H1 (cell line): ENCODE measurements at regions not wholly inside any gene's neighbourhood (a gene's known extent, or its start where the extent isn't known, plus 50 kb on each side); places are given as distances from the start of the nearest gene placed in this dataset.

Experiments used
- CHD2 ChIP-seq: IDR thresholded peaks from 2 replicates; pipeline ENCODE4 v1.6.1; 2012; ENCODE audit warnings: low read length, improper control_type of control experiment
- NRF1 ChIP-seq: IDR thresholded peaks from 2 replicates; pipeline ENCODE4 v1.6.1; 2011; ENCODE audit warnings: mild to moderate bottlenecking, low read depth, low read length, improper control_type of control experiment
- POLR2A ChIP-seq, 2 experiments: IDR thresholded peaks; 1 replicate in 1 of 2; 2 replicates in 1 of 2; pipeline ENCODE4 v1.6.1; 2011; ENCODE audit warnings: low read depth in 2 of 2, low read length in 2 of 2, mild to moderate bottlenecking in 2 of 2; ENCODE audit errors: control extremely low read depth in 1 of 2
- TF ChIP-seq, protein P1 (sequence below): IDR thresholded peaks from 2 replicates; pipeline ENCODE4 v1.6.1; 2012; ENCODE audit warnings: inconsistent platforms

DNA sequence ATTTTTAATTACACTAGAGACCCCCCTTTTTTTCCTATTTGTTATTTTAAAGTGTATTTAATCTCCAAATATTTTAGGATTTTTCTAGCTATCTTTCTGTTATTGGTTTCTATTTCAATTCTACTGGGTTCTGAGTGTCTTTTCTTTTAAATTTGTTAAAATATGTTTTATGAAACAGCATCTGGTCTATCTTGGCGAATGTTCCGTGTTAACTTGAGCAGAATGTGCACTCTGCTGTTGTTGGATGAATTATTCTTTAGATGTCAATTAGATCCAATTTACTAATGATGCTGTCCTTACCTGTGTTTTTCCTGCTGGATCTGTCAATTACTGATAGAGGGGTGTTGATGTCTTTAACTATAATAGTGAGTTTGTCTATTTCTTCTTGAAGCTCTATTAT, 462.0 kb upstream of the CNTN3 start (continued):
- no peak for TF ChIP-seq POLR2A (IDR thresholded peaks at IDR 0.05; ENCODE audit: control extremely low read depth in 1 of 2, low read depth in 2 of 2, low read length in 2 of 2)
- TF ChIP-seq, protein P1, sequence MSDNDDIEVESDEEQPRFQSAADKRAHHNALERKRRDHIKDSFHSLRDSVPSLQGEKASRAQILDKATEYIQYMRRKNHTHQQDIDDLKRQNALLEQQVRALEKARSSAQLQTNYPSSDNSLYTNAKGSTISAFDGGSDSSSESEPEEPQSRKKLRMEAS, result no peak
- no peak for TF ChIP-seq CHD2
- TF ChIP-seq NRF1, result no peak
